ENCODE measurements at regions not wholly inside any gene's neighbourhood (a gene's known extent, or its start where the extent isn't known, plus 50 kb on each side); places are given as distances from the start of the nearest gene placed in this dataset.
A peak's percentile ranks its signal among the peaks of the same experiment; 100 is the strongest.

GRCh38 chr2:60262178-60262577, 291.3 kb downstream of the BCL11A start:
- no peaks in the 10 kb centered on the region; the same call in 2 of the 3 replicates for H3K9me3 ChIP-seq
- ATAC-seq (no peak), FAIRE-seq (no peak), DNase-seq (ENCODE audit: low read depth in 1 of 2, low spot score in 1 of 2) (no peak)
- WGBS (ENCODE audit: missing lambda C conversion rate) = 62% methylated on average over 7 of the region's 7 CpGs
- no peak for TF ChIP-seq PHF8 (IDR thresholded peaks at IDR 0.05; ENCODE audit: borderline replicate concordance, low read depth)
- TF ChIP-seq, protein P1, sequence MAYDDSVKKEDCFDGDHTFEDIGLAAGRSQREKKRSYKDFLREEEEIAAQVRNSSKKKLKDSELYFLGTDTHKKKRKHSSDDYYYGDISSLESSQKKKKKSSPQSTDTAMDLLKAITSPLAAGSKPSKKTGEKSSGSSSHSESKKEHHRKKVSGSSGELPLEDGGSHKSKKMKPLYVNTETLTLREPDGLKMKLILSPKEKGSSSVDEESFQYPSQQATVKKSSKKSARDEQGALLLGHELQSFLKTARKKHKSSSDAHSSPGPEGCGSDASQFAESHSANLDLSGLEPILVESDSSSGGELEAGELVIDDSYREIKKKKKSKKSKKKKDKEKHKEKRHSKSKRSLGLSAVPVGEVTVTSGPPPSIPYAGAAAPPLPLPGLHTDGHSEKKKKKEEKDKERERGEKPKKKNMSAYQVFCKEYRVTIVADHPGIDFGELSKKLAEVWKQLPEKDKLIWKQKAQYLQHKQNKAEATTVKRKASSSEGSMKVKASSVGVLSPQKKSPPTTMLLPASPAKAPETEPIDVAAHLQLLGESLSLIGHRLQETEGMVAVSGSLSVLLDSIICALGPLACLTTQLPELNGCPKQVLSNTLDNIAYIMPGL (CRISPR knock-in tag; IDR thresholded peaks at IDR 0.05; ENCODE audit: borderline replicate concordance) = no peak
- ChIA-PET CTCF (no interaction called here), POLR2A (no interaction called here)
- no peak overlapping the region for H3K4me2 ChIP-seq
- H3K4me1 ChIP-seq = peaks cover 9% of the 10 kb centered on the region; the same call in 1 of the 3 replicates
- H3K4me3 ChIP-seq = no peak overlapping the region
- H3K27ac ChIP-seq = no peak overlapping the region

DNA sequence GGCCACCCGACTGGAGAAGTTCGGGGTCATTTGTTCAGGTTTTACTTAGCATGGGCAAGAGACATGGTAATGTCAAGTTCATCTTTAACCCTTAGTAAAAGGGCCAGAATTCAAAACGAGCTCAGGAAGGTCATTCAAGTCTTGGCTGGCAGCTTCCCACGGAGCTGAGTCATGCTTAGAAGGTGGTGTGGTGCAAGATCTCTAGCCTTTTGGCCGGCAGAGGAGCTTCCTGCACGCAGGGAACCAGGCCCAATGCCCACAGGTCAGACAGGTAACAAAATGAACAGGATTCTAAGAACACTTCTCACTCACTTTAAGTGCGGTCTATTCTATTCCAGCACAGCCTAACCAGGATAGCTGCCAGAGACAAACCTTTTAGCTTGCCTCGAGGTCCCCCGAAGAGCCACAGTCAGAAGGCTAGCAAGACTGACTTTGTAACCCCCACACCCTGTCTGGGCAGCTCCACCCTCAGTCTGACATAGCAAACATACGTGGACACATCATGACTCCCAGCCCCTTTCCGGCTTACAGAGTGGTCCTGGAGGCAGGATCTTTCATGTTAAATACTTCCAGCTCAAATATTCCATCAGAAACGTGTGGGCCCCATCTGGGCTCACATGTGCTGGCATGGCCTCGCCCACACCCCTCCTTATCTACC, 292.7 kb downstream of the BCL11A start:
- Histone ChIP-seq H3K4me2 (no peak overlapping the region), H3K9me3 (no peaks in the 10 kb centered on the region; the same call in 2 of the 3 replicates), H3K4me3 (no peak overlapping the region), H3K27ac (no peak overlapping the region), H3K4me1 (peaks cover 9% of the 10 kb centered on the region; the same call in 1 of the 3 replicates)
- TF ChIP-seq MAFK (IDR thresholded peaks at IDR 0.05; ENCODE audit: partially characterized antibody) (no peak), EP300 (IDR thresholded peaks at IDR 0.05) (no peak), HEYL (CRISPR knock-in tag; IDR thresholded peaks at IDR 0.05) (no peak), BHLHE40 (IDR thresholded peaks at IDR 0.05; ENCODE audit: low read depth, low read length) (no peak), FOSB (CRISPR knock-in tag; IDR thresholded peaks at IDR 0.05) (no peak), SREBF2 (IDR thresholded peaks at IDR 0.05) (no peak), CBX2 (IDR thresholded peaks at IDR 0.05; ENCODE audit: borderline replicate concordance, low read depth) (no peak), FOSL2 (IDR thresholded peaks at IDR 0.05) (no peak), FOSL2 (CRISPR knock-in tag; IDR thresholded peaks at IDR 0.05) (no peak), RNF2 (IDR thresholded peaks at IDR 0.05; ENCODE audit: borderline replicate concordance, low read depth) (no peak), TFCP2L1 (CRISPR knock-in tag; IDR thresholded peaks at IDR 0.05) (no peak), HDAC2 (IDR thresholded peaks at IDR 0.05) (no peak), RAD21 (conservative IDR thresholded peaks at IDR 0.05 in 1 of 2, IDR thresholded peaks at IDR 0.05 in 1 of 2) (no peak), POLR2AphosphoS2 (conservative IDR thresholded peaks at IDR 0.05; ENCODE audit: low read length) (no peak), HOXB13 (CRISPR knock-in tag; IDR thresholded peaks at IDR 0.05; ENCODE audit: low read depth) (no peak), NPAS2 (CRISPR knock-in tag; IDR thresholded peaks at IDR 0.05; ENCODE audit: borderline replicate concordance) (no peak), RCOR1 (IDR thresholded peaks at IDR 0.05; ENCODE audit: low read depth, low read length) (no peak)
- WGBS (ENCODE audit: missing lambda C conversion rate) = 34% methylated on average over 13 of the region's 13 CpGs
- FAIRE-seq = no peak
- ChIA-PET POLR2A (no interaction called here), CTCF (interaction anchor here (0.8 kb wide), 1 partner anchor 8 kb away, joined by 3 read pairs; no protein-coding TSS in a partner anchor)
- ATAC-seq = peak in 1 of 2 experiments; percentile 69; a peak in 3 of 6 replicates
- DNase-seq (ENCODE audit: low read depth in 1 of 2, low spot score in 1 of 2) = peak in 1 of 2 experiments; percentile 51

- WGBS (ENCODE audit: missing lambda C conversion rate) = 86% methylated on average over 1 of the region's 1 CpG
- ATAC-seq (no peak), FAIRE-seq (no peak)
- TF ChIP-seq, protein P2, sequence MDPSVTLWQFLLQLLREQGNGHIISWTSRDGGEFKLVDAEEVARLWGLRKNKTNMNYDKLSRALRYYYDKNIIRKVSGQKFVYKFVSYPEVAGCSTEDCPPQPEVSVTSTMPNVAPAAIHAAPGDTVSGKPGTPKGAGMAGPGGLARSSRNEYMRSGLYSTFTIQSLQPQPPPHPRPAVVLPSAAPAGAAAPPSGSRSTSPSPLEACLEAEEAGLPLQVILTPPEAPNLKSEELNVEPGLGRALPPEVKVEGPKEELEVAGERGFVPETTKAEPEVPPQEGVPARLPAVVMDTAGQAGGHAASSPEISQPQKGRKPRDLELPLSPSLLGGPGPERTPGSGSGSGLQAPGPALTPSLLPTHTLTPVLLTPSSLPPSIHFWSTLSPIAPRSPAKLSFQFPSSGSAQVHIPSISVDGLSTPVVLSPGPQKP (IDR thresholded peaks at IDR 0.05; ENCODE audit: low read depth, low read length) = no peak
- no peak for TF ChIP-seq SREBF2 (IDR thresholded peaks at IDR 0.05)
- no peak for TF ChIP-seq KDM1A (IDR thresholded peaks at IDR 0.05; ENCODE audit: low read depth)
- TF ChIP-seq CHD2 (IDR thresholded peaks at IDR 0.05; ENCODE audit: low read length, partially characterized antibody) = no peak
- no peak for TF ChIP-seq FOSL2 (IDR thresholded peaks at IDR 0.05)
- no peak for TF ChIP-seq FOSL2 (CRISPR knock-in tag; IDR thresholded peaks at IDR 0.05)
- no peak for TF ChIP-seq REST (IDR thresholded peaks at IDR 0.05)
- TF ChIP-seq RNF2 (IDR thresholded peaks at IDR 0.05; ENCODE audit: borderline replicate concordance, low read depth) = no peak
- TF ChIP-seq, protein P3, sequence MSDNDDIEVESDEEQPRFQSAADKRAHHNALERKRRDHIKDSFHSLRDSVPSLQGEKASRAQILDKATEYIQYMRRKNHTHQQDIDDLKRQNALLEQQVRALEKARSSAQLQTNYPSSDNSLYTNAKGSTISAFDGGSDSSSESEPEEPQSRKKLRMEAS (IDR thresholded peaks at IDR 0.05) = no peak
- TF ChIP-seq BCL3 (IDR thresholded peaks at IDR 0.05) = no peak
- TF ChIP-seq CHD4 (IDR thresholded peaks at IDR 0.05; ENCODE audit: borderline replicate concordance) = no peak
Observed at GRCh38 chr2:60259781-60260180, 293.7 kb downstream of the BCL11A start.

More at GRCh38 chr2:60259781-60260180, 293.7 kb downstream of the BCL11A start:
- POLR2A ChIA-PET = no interaction called here
- H3K4me1 ChIP-seq = peaks cover 9% of the 10 kb centered on the region; the same call in 1 of the 3 replicates
- H3K27ac ChIP-seq = no peak overlapping the region
- H3K4me3 ChIP-seq = no peak overlapping the region
- no peak overlapping the region for H3K4me2 ChIP-seq
- DNase-seq (ENCODE audit: low read depth in 1 of 2, low spot score in 1 of 2) = no peak
- no peaks in the 10 kb centered on the region; the same call in 2 of the 3 replicates for H3K9me3 ChIP-seq
- CTCF ChIA-PET = interaction anchor here (1.1 kb wide), 1 partner anchor 26 kb away, joined by 3 read pairs; no protein-coding TSS in a partner anchor

Data from A549 (cell line).